H9 (cell line): ENCODE measurements at regions not wholly inside any gene's neighbourhood (a gene's known extent, or its start where the extent isn't known, plus 50 kb on each side); places are given as distances from the start of the nearest gene placed in this dataset.

ENCODE experiments used
- DNase-seq: peaks from one replicate; pipeline ENCODE4 v3.0.0-alpha.2; 2017
- H2AFZ ChIP-seq: one replicate; pipeline ENCODE4 v1.6.1; 2013; ENCODE audit warnings: mild to moderate bottlenecking, low read length, control low read depth, moderate library complexity
- H2AK5ac ChIP-seq: 2 replicates; pipeline ENCODE4 v1.6.1; 2013; ENCODE audit warnings: low read length, control low read depth, mixed read lengths; ENCODE audit not compliant: insufficient read length
- H2BK120ac ChIP-seq: one replicate; pipeline ENCODE4 v1.6.1; 2013; ENCODE audit warnings: low read depth, mild to moderate bottlenecking, low read length, control low read depth, inconsistent platforms; ENCODE audit not compliant: poor library complexity, severe bottlenecking
- H2BK12ac ChIP-seq: 2 replicates; pipeline ENCODE4 v1.6.1; 2013; ENCODE audit warnings: low read length, control low read depth, mixed read lengths, low read depth; ENCODE audit not compliant: insufficient read length
- H2BK15ac ChIP-seq: 2 replicates; pipeline ENCODE4 v1.6.1; 2013; ENCODE audit warnings: low read depth, low read length, control low read depth
- H2BK20ac ChIP-seq: one replicate; pipeline ENCODE4 v1.6.1; 2013; ENCODE audit warnings: low read depth, mild to moderate bottlenecking, low read length, control low read depth, inconsistent platforms; ENCODE audit not compliant: poor library complexity, severe bottlenecking
- H2BK5ac ChIP-seq: 2 replicates; pipeline ENCODE4 v1.6.1; 2013; ENCODE audit warnings: low read length, control low read depth, mixed read lengths; ENCODE audit not compliant: insufficient read length
- H3K14ac ChIP-seq: 2 replicates; pipeline ENCODE4 v1.6.1; 2013; ENCODE audit warnings: low read length, control low read depth; ENCODE audit not compliant: insufficient read depth
- H3K18ac ChIP-seq: 2 replicates; pipeline ENCODE4 v1.6.1; 2013; ENCODE audit warnings: low read depth, mild to moderate bottlenecking, mixed read lengths, low read length, control low read depth; ENCODE audit not compliant: insufficient read length
- H3K23ac ChIP-seq: 2 replicates; pipeline ENCODE4 v1.6.1; 2013; ENCODE audit warnings: low read length, control low read depth, mixed read lengths, low read depth; ENCODE audit not compliant: insufficient read length
- H3K23me2 ChIP-seq: 2 replicates; pipeline ENCODE4 v1.6.1; 2013; ENCODE audit warnings: low read depth, mild to moderate bottlenecking, mixed read lengths, low read length, control low read depth; ENCODE audit not compliant: insufficient read length, poor library complexity, severe bottlenecking
- H3K27ac ChIP-seq: 2 replicates; pipeline ENCODE4 v1.5.1; 2013; ENCODE audit warnings: low read length, control low read depth, mixed read lengths, low read depth; ENCODE audit not compliant: insufficient read length
- H3K27me3 ChIP-seq: 2 replicates; pipeline ENCODE4 v1.6.1; 2013; ENCODE audit warnings: low read length, control low read depth, inconsistent platforms; ENCODE audit not compliant: insufficient read depth
- H3K4ac ChIP-seq: 2 replicates; pipeline ENCODE4 v1.6.1; 2013; ENCODE audit warnings: low read depth, mild to moderate bottlenecking, control low read depth, inconsistent platforms, low read length, moderate library complexity
- H3K4me1 ChIP-seq: 2 replicates; pipeline ENCODE4 v1.6.1; 2013; ENCODE audit warnings: low read length, control low read depth, inconsistent platforms; ENCODE audit not compliant: insufficient read depth
- H3K4me2 ChIP-seq: 2 replicates; pipeline ENCODE4 v1.6.1; 2013; ENCODE audit warnings: low read length, control low read depth, mixed read lengths; ENCODE audit not compliant: insufficient read length, insufficient read depth
- H3K56ac ChIP-seq: 2 replicates; pipeline ENCODE4 v1.6.1; 2013; ENCODE audit warnings: low read depth, mild to moderate bottlenecking, mixed read lengths, low read length, control low read depth; ENCODE audit not compliant: insufficient read length
- H3K79me1 ChIP-seq: 2 replicates; pipeline ENCODE4 v1.6.1; 2013; ENCODE audit warnings: low read depth, mild to moderate bottlenecking, moderate library complexity, low read length, control low read depth, inconsistent platforms; ENCODE audit not compliant: insufficient read depth, poor library complexity, severe bottlenecking
- H3K79me2 ChIP-seq: 2 replicates; pipeline ENCODE4 v1.6.1; 2013; ENCODE audit warnings: low read length, control low read depth, inconsistent platforms; ENCODE audit not compliant: insufficient read depth
- H3K9ac ChIP-seq: 2 replicates; pipeline ENCODE4 v1.6.1; 2013; ENCODE audit warnings: low read length, control low read depth, mixed read lengths; ENCODE audit not compliant: insufficient read length; ENCODE audit errors: extremely low read depth
- H3K9me3 ChIP-seq: one replicate; pipeline ENCODE4 v1.6.1; 2013; ENCODE audit warnings: low read depth, low read length, inconsistent platforms; ENCODE audit not compliant: control insufficient read depth
- H3T11ph ChIP-seq: one replicate; pipeline ENCODE4 v1.6.1; 2013; ENCODE audit warnings: mild to moderate bottlenecking, low read length, control low read depth, inconsistent platforms
- H4K20me1 ChIP-seq: one replicate; pipeline ENCODE4 v1.6.1; 2013; ENCODE audit not compliant: control insufficient read depth, insufficient read length, insufficient read depth
- H4K5ac ChIP-seq: 2 replicates; pipeline ENCODE4 v1.6.1; 2013; ENCODE audit warnings: low read depth, mild to moderate bottlenecking, mixed read lengths, low read length, control low read depth; ENCODE audit not compliant: insufficient read length
- H4K8ac ChIP-seq: replicated peaks from 2 replicates; pipeline ENCODE4 v1.6.1; 2013; ENCODE audit warnings: low read length, control low read depth, mixed read lengths, low read depth; ENCODE audit not compliant: insufficient read length
- H4K91ac ChIP-seq: 2 replicates; pipeline ENCODE4 v1.6.1; 2013; ENCODE audit warnings: low read depth, mild to moderate bottlenecking, moderate library complexity, mixed read lengths, low read length, control low read depth; ENCODE audit not compliant: insufficient read length
- H3K27ac Mint-ChIP-seq, 3 experiments: 2 replicates in 2 of 3; 3 replicates in 1 of 3; pipeline ENCODE4 v1.8.0; 2020 to 2021; ENCODE audit warnings: mixed read lengths in 3 of 3, mild to moderate bottlenecking in 1 of 3, moderate library complexity in 1 of 3
- H3K27me3 Mint-ChIP-seq: 2 replicates; pipeline ENCODE4 v1.8.0; 2021; ENCODE audit warnings: low read depth, mild to moderate bottlenecking, moderate library complexity, mixed read lengths
- H3K36me3 Mint-ChIP-seq, 3 experiments: 2 replicates in 2 of 3; 3 replicates in 1 of 3; pipeline ENCODE4 v1.8.0; 2020 to 2021; ENCODE audit warnings: low read depth in 3 of 3, mixed read lengths in 3 of 3; ENCODE audit not compliant: insufficient read depth in 1 of 3
- H3K4me1 Mint-ChIP-seq, 2 experiments: 2 replicates each; pipeline ENCODE4 v1.8.0; 2020; ENCODE audit warnings: mixed read lengths in 2 of 2
- H3K4me3 Mint-ChIP-seq, 2 experiments: 2 replicates in 1 of 2; 3 replicates in 1 of 2; pipeline ENCODE4 v1.8.0; 2020 to 2021; ENCODE audit warnings: mild to moderate bottlenecking in 2 of 2, mixed read lengths in 2 of 2, moderate library complexity in 1 of 2
- H3K9me3 Mint-ChIP-seq, 2 experiments: 2 replicates in 1 of 2; 3 replicates in 1 of 2; pipeline ENCODE4 v1.8.0; 2020; ENCODE audit warnings: mild to moderate bottlenecking in 2 of 2, mixed read lengths in 2 of 2, moderate library complexity in 1 of 2
- WGBS: extraction: QIAGEN DNeasy Blood & Tissue Kit; methylation state at CpG from one replicate; pipeline ENCODE4 v1.1.7; 2013; ENCODE audit warnings: missing lambda C conversion rate, low lambda C conversion rate, mixed read lengths; ENCODE audit not compliant: insufficient read length; ENCODE audit errors: extremely low coverage; 5-methylcytosine and 5-hydroxymethylcytosine counted together
- TF ChIP-seq, protein P1 (sequence below): fragments of 200-600 bp; sonication (generic); conservative IDR thresholded peaks from 3 replicates; pipeline ENCODE4 v1.8.0; 2021; ENCODE audit warnings: antibody characterized with exemption, mild to moderate bottlenecking

DNA sequence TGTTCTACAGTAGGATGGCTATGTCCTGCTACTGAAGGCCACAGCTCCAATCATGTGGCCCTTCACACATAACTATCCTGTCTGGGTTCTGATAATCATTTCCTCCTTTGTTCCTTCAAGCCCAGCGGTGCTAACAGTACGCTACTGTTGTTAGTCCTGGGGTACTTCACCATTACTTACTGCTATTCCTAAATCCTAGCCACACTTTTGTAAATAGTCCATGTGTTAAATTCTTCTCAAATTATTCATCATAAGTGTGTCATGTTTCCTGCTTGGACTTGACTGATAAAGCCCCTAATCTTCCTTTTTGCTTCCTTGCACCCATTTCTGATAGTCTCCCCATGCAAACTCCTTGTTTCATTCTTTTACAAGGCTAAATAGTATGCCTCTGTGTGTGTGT is 332.6 kb downstream of the FGF13 start:
- TF ChIP-seq, protein P1, sequence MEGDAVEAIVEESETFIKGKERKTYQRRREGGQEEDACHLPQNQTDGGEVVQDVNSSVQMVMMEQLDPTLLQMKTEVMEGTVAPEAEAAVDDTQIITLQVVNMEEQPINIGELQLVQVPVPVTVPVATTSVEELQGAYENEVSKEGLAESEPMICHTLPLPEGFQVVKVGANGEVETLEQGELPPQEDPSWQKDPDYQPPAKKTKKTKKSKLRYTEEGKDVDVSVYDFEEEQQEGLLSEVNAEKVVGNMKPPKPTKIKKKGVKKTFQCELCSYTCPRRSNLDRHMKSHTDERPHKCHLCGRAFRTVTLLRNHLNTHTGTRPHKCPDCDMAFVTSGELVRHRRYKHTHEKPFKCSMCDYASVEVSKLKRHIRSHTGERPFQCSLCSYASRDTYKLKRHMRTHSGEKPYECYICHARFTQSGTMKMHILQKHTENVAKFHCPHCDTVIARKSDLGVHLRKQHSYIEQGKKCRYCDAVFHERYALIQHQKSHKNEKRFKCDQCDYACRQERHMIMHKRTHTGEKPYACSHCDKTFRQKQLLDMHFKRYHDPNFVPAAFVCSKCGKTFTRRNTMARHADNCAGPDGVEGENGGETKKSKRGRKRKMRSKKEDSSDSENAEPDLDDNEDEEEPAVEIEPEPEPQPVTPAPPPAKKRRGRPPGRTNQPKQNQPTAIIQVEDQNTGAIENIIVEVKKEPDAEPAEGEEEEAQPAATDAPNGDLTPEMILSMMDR, result no peak
- H3K4me3 Mint-ChIP-seq, result no peak overlapping the region
- H3K9me3 ChIP-seq, result no peaks in the 10 kb centered on the region
- H2AK5ac ChIP-seq, result no peak overlapping the region
- no peak overlapping the region for H2BK15ac ChIP-seq
- no peaks in the 10 kb centered on the region for H3K27me3 ChIP-seq
- no peaks in the 10 kb centered on the region for H3K79me1 ChIP-seq
- no peak for DNase-seq
- peaks cover 10 to 38% of the 10 kb centered on the region in 2 experiments for H3K9me3 Mint-ChIP-seq
- no peak overlapping the region for H3K27ac Mint-ChIP-seq
- no peak overlapping the region for H4K91ac ChIP-seq
- H3K4ac ChIP-seq, result no peak overlapping the region
- peaks cover 2 to 5% (median 3%) of the 10 kb centered on the region in 3 experiments; a peak in 5 of 7 replicates for H3K36me3 Mint-ChIP-seq
- no peaks in the 10 kb centered on the region for H3K4me1 Mint-ChIP-seq
- H3T11ph ChIP-seq, result no peak overlapping the region
- H4K8ac ChIP-seq, result no peak overlapping the region
- H3K23me2 ChIP-seq, result no peaks in the 10 kb centered on the region
- H3K4me2 ChIP-seq, result no peak overlapping the region
- H3K23ac ChIP-seq, result no peak overlapping the region
- H3K27ac ChIP-seq, result no peak overlapping the region
- WGBS, result no CpG with 5 or more reads among the region's 2 CpGs
- H2BK5ac ChIP-seq, result no peak overlapping the region
- no peak overlapping the region for H3K9ac ChIP-seq
- H2AFZ ChIP-seq, result no peak overlapping the region
- H3K79me2 ChIP-seq, result no peaks in the 10 kb centered on the region
- H3K4me1 ChIP-seq, result no peaks in the 10 kb centered on the region
- H3K14ac ChIP-seq, result no peak overlapping the region
- H4K5ac ChIP-seq, result no peak overlapping the region
- H2BK20ac ChIP-seq, result no peak overlapping the region
- H2BK12ac ChIP-seq, result no peak overlapping the region
- no peaks in the 10 kb centered on the region for H4K20me1 ChIP-seq
- H2BK120ac ChIP-seq, result no peak overlapping the region
- no peak overlapping the region for H3K56ac ChIP-seq
- H3K27me3 Mint-ChIP-seq, result no peaks in the 10 kb centered on the region
- H3K18ac ChIP-seq, result no peak overlapping the region
